IMR-90 (cell line): ENCODE measurements at regions not wholly inside any gene's neighbourhood (a gene's known extent, or its start where the extent isn't known, plus 50 kb on each side); places are given as distances from the start of the nearest gene placed in this dataset.

ENCODE experiments used
- ATAC-seq: fragments of 200-7000 bp; cut with Tn5 transposase; 2 replicates; pipeline ENCODE4 v1.9.1; 2020; ENCODE audit warnings: low read depth, mild to moderate bottlenecking, moderate library complexity
- BruUV-seq: library from RNA; stranded (reverse); fragments of 400-500 nt; replicated peaks from 2 replicates; lab custom pipeline; 2021; lab: Mats Ljungman, UMichigan
- CTCF ChIA-PET: fragments of 300-600 bp; formaldehyde crosslinking; extraction: SDS; loops from one replicate; lab custom pipeline; 2021; ENCODE audit warnings: antibody characterized with exemption; lab: Yijun Ruan, JAX
- POLR2A ChIA-PET: fragments of 300-600 bp; sonication (Branson Sonifier 250); formaldehyde crosslinking; loops from one replicate; lab custom pipeline; 2022; ENCODE audit warnings: antibody characterized with exemption; ENCODE audit not compliant: unreplicated experiment; lab: Charles Lee
- DNase-seq: peaks from one replicate; pipeline ENCODE4 v3.0.0; 2013
- H2AFZ ChIP-seq: replicated peaks from 2 replicates; pipeline ENCODE3; 2013; ENCODE audit warnings: low read length, mild to moderate bottlenecking; ENCODE audit not compliant: poor library complexity
- H2AK5ac ChIP-seq: 2 replicates; pipeline ENCODE4 v1.6.1; 2013; ENCODE audit warnings: low read depth, low read length, inconsistent platforms
- H2AK9ac ChIP-seq: replicated peaks from 2 replicates; pipeline ENCODE3; 2013; ENCODE audit warnings: mild to moderate bottlenecking, low read depth, low read length, moderate library complexity; ENCODE audit not compliant: poor library complexity
- H2BK120ac ChIP-seq: 2 replicates; pipeline ENCODE4 v1.6.1; 2013; ENCODE audit warnings: low read depth, low read length, inconsistent platforms
- H2BK15ac ChIP-seq: 3 replicates; pipeline ENCODE4 v1.6.1; 2013; ENCODE audit warnings: low read depth, low read length, inconsistent platforms
- H2BK20ac ChIP-seq: 2 replicates; pipeline ENCODE4 v1.6.1; 2013; ENCODE audit warnings: low read depth, mild to moderate bottlenecking, inconsistent platforms, low read length, moderate library complexity
- H2BK5ac ChIP-seq: 2 replicates; pipeline ENCODE4 v1.6.1; 2013; ENCODE audit warnings: mild to moderate bottlenecking, low read depth, low read length, inconsistent platforms; ENCODE audit not compliant: poor library complexity, severe bottlenecking
- H3K14ac ChIP-seq: replicated peaks from 2 replicates; pipeline ENCODE4 v1.6.1; 2013; ENCODE audit warnings: low read depth, low read length, inconsistent platforms
- H3K18ac ChIP-seq: 2 replicates; pipeline ENCODE4 v1.6.1; 2013; ENCODE audit warnings: low read depth, low read length, control low read depth
- H3K23ac ChIP-seq: 2 replicates; pipeline ENCODE4 v1.6.1; 2013; ENCODE audit warnings: low read depth, low read length, inconsistent platforms
- H3K27ac ChIP-seq: 2 replicates; pipeline ENCODE4 v1.5.1; 2013; ENCODE audit warnings: mild to moderate bottlenecking, control low read depth, low read length; ENCODE audit not compliant: insufficient read depth
- H3K27me3 ChIP-seq: 2 replicates; pipeline ENCODE4 v1.6.1; 2013; ENCODE audit warnings: low read length; ENCODE audit not compliant: control insufficient read depth, insufficient read depth
- H3K36me3 ChIP-seq: 2 replicates; pipeline ENCODE4 v1.6.1; 2013; ENCODE audit warnings: low read length, mixed read lengths; ENCODE audit not compliant: control insufficient read depth, insufficient read depth
- H3K4ac ChIP-seq: 2 replicates; pipeline ENCODE4 v1.6.1; 2013; ENCODE audit warnings: low read depth, low read length, inconsistent platforms
- H3K4me1 ChIP-seq: 2 replicates; pipeline ENCODE4 v1.6.1; 2013; ENCODE audit warnings: low read length, mixed read lengths; ENCODE audit not compliant: control insufficient read depth, insufficient read depth
- H3K4me2 ChIP-seq: 2 replicates; pipeline ENCODE4 v1.6.1; 2013; ENCODE audit warnings: low read depth, mild to moderate bottlenecking, control low read depth, low read length, moderate library complexity
- H3K4me3 ChIP-seq: 2 replicates; pipeline ENCODE4 v1.5.1; 2013; ENCODE audit warnings: low read depth, mild to moderate bottlenecking, control low read depth, low read length, moderate library complexity; ENCODE audit not compliant: insufficient read depth
- H3K56ac ChIP-seq: 2 replicates; pipeline ENCODE4 v1.6.1; 2013; ENCODE audit warnings: low read length, inconsistent platforms; ENCODE audit not compliant: insufficient read depth; ENCODE audit errors: extremely low read depth
- H3K79me1 ChIP-seq, 2 experiments: 2 replicates each; pipeline ENCODE4 v1.6.1; 2013; ENCODE audit warnings: low read length in 2 of 2, inconsistent platforms in 1 of 2, low read depth in 1 of 2
- H3K9ac ChIP-seq: 2 replicates; pipeline ENCODE4 v1.6.1; 2013; ENCODE audit warnings: low read depth, low read length, control low read depth
- H3K9me1 ChIP-seq: 2 replicates; pipeline ENCODE4 v1.6.1; 2013; ENCODE audit warnings: low read length, inconsistent platforms; ENCODE audit not compliant: insufficient read depth
- H3K9me3 ChIP-seq: 2 replicates; pipeline ENCODE4 v1.6.1; 2013; ENCODE audit warnings: low read length; ENCODE audit not compliant: control insufficient read depth, insufficient read depth
- H4K20me1 ChIP-seq: 2 replicates; pipeline ENCODE4 v1.6.1; 2013; ENCODE audit warnings: low read length, inconsistent platforms; ENCODE audit not compliant: insufficient read depth
- H4K5ac ChIP-seq: 2 replicates; pipeline ENCODE4 v1.6.1; 2013; ENCODE audit warnings: mild to moderate bottlenecking, low read depth, low read length, control low read depth
- H4K8ac ChIP-seq, 2 experiments: 2 replicates each; pipeline ENCODE4 v1.6.1; 2013; ENCODE audit warnings: low read depth in 2 of 2, low read length in 2 of 2, control low read depth in 1 of 2, inconsistent platforms in 1 of 2
- H4K91ac ChIP-seq: 2 replicates; pipeline ENCODE4 v1.6.1; 2013; ENCODE audit warnings: low read depth, low read length, inconsistent platforms; ENCODE audit not compliant: insufficient read depth
- BHLHE40 ChIP-seq: fragments of 150-350 bp; IDR thresholded peaks from 2 replicates; pipeline ENCODE4 v1.6.1; 2016; ENCODE audit warnings: mild to moderate bottlenecking, low read depth, low read length
- CHD1 ChIP-seq: IDR thresholded peaks from 2 replicates; pipeline ENCODE4 v1.6.1; 2012; ENCODE audit warnings: low read depth, low read length, improper control_type of control experiment
- FOS ChIP-seq: fragments of 150-350 bp; IDR thresholded peaks from 2 replicates; pipeline ENCODE4 v1.6.1; 2016; ENCODE audit warnings: low read depth, low read length
- NFE2L2 ChIP-seq: fragments of 150-350 bp; IDR thresholded peaks from 2 replicates; pipeline ENCODE4 v1.6.1; 2016; ENCODE audit warnings: low read depth, mild to moderate bottlenecking, low read length
- POLR2A ChIP-seq: IDR thresholded peaks from 2 replicates; pipeline ENCODE4 v1.6.1; 2012; ENCODE audit warnings: mild to moderate bottlenecking, low read depth, low read length
- RAD21 ChIP-seq: IDR thresholded peaks from 2 replicates; pipeline ENCODE4 v1.6.1; 2012; ENCODE audit warnings: low read length, improper control_type of control experiment
- SMC3 ChIP-seq: fragments of 150-350 bp; IDR thresholded peaks from 2 replicates; pipeline ENCODE4 v1.6.1; 2016; ENCODE audit warnings: low read depth, mild to moderate bottlenecking, antibody characterized with exemption, low read length, moderate library complexity
- WGBS, 2 experiments: methylation state at CpG; one replicate each; pipeline versions ENCODE4 v1.1.5 to v1.1.7; 2013; ENCODE audit warnings: missing lambda C conversion rate in 2 of 2; ENCODE audit not compliant: insufficient read length in 1 of 2; ENCODE audit errors: extremely low coverage in 2 of 2; 5-methylcytosine and 5-hydroxymethylcytosine counted together
- dilution Hi-C: fragments of 300-500 bp; cut with HindIII; formaldehyde crosslinking; loops from one replicate; pipeline ENCODE4 v1.14.3; 2018; ENCODE audit warnings: low sequenced_read_pairs; ENCODE audit not compliant: unreplicated experiment
- in situ Hi-C: fragments of 300-500 bp; cut with MboI; formaldehyde crosslinking; loops from 3 replicates; pipeline ENCODE4 v1.14.3; 2019; ENCODE audit warnings: low sequenced_read_pairs, inconsistent platforms, mixed read lengths
- intact Hi-C: fragments of 100-400 bp; cut with micrococcal nuclease; formaldehyde crosslinking; loops from 2 replicates; pipeline ENCODE4 v1.10.0; 2022
- TF ChIP-seq, protein P1 (sequence below): conservative IDR thresholded peaks from 2 replicates; pipeline ENCODE4 v1.5.1; 2012; ENCODE audit warnings: mild to moderate bottlenecking, low read depth, low read length, improper control_type of control experiment
- TF ChIP-seq, protein P2 (sequence below): fragments of 150-350 bp; IDR thresholded peaks from 2 replicates; pipeline ENCODE4 v1.6.1; 2017; ENCODE audit warnings: mild to moderate bottlenecking, antibody characterized with exemption, low read length, low read depth
- TF ChIP-seq, protein P3 (sequence below): fragments of 150-350 bp; IDR thresholded peaks from 2 replicates; pipeline ENCODE4 v1.6.1; 2016; ENCODE audit warnings: low read depth, mild to moderate bottlenecking, low read length, moderate library complexity, borderline replicate concordance

DNA sequence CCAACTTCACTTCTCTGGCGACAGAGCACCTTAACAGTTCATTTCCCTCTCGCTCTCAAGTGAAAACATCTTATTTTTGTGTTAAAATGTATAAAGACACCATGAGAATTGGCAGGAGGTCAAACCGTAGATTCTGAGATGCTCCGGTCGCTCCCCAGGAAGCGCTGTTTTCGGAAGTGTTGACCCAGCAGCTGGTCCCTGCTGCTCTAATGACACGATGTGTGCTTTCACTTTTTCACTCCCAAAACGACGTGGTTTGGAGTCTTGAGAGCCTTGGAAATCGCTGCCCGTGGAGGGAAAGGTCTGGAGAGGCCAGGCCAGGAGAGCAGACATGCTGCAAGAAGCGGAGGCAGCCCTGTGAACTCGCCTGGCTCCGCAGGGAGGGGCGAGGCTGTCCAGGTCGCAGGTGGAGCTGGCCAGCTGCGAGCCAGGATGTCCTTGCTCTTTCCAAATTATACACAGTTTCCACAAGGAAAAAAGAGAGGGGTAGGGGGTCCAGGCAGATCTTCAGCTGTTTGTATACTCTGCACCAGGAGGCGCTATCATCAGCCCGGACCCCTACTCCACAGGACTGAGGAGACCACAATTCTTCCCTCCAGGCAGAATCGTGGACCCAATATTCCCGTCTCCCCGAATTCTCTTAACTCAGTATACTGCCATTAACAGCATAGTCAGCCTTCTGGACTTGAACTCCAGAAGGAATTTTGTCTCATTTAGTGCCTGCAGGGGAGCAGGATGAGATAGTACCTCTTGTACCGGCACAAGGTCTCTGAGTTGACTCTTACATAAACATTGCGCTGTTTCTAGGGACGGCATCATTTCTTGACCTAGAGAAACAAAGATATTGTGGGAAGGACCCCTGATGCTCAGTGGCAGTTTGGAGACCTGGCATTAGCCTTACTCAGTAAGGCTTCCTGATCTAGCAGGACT is 248.6 kb upstream of the ANKRD55 start:
- Histone ChIP-seq H3K56ac (peak overlapping the region; percentile 49), H4K91ac (peak overlapping the region; percentile 96), H2AK5ac (peak overlapping the region; percentile 68; the same call in 1 of the 2 replicates), H4K20me1 (no peaks in the 10 kb centered on the region), H4K5ac (peak overlapping the region; percentile 82), H3K18ac (peak overlapping the region; percentile 48), H2AK9ac (peak overlapping the region; percentile 89), H3K14ac (peak overlapping the region; percentile 92), H3K27me3 (no peaks in the 10 kb centered on the region), H3K4me2 (peak overlapping the region; percentile 77), H3K23ac (peak overlapping the region; percentile 93), H3K27ac (peak overlapping the region; percentile 58), H2BK120ac (peak overlapping the region; percentile 97), H3K9ac (peak overlapping the region; percentile 66), H3K9me3 (no peaks in the 10 kb centered on the region), H3K4me3 (peak overlapping the region; percentile 37), H3K4me1 (peaks cover 21% of the 10 kb centered on the region), H3K79me1 (peaks cover 0 to 4% of the 10 kb centered on the region in 2 experiments; a peak in 1 of 4 replicates), H4K8ac (peak overlapping the region; percentile 65 to 86), H2BK20ac (peak overlapping the region; percentile 94), H2AFZ (peak overlapping the region; percentile 88), H3K36me3 (no peaks in the 10 kb centered on the region), H3K9me1 (peaks cover 17% of the 10 kb centered on the region), H3K4ac (peak overlapping the region; percentile 97), H2BK5ac (peak overlapping the region; percentile 65), H2BK15ac (peak overlapping the region; percentile 81; the same call in 2 of the 3 replicates)
- dilution Hi-C loops (no loop called here), intact Hi-C loops (loop anchor here (2.0 to 5.0 kb wide), 3 partner anchors 211 to 356 kb away; no protein-coding TSS in a partner anchor), in situ Hi-C loops (no loop called here)
- WGBS, 2 experiments: 0% methylated on average over 5 of the region's 26 CpGs; no CpG with 5 or more reads in 1 of the 2 experiments
- CTCF ChIA-PET: interaction anchor here (1.6 kb wide), 1 partner anchor 337 kb away, joined by 4 read pairs; no protein-coding TSS in a partner anchor
- BruUV-seq: no TSS peak
- ATAC-seq (peak; percentile 31), DNase-seq (peak; percentile 54)
- POLR2A ChIA-PET: interaction anchor here (0.6 kb wide), 1 partner anchor 210 kb away, joined by 3 read pairs; no protein-coding TSS in a partner anchor
- no peak for TF ChIP-seq SMC3
- no peak for TF ChIP-seq FOS
- TF ChIP-seq, protein P1, sequence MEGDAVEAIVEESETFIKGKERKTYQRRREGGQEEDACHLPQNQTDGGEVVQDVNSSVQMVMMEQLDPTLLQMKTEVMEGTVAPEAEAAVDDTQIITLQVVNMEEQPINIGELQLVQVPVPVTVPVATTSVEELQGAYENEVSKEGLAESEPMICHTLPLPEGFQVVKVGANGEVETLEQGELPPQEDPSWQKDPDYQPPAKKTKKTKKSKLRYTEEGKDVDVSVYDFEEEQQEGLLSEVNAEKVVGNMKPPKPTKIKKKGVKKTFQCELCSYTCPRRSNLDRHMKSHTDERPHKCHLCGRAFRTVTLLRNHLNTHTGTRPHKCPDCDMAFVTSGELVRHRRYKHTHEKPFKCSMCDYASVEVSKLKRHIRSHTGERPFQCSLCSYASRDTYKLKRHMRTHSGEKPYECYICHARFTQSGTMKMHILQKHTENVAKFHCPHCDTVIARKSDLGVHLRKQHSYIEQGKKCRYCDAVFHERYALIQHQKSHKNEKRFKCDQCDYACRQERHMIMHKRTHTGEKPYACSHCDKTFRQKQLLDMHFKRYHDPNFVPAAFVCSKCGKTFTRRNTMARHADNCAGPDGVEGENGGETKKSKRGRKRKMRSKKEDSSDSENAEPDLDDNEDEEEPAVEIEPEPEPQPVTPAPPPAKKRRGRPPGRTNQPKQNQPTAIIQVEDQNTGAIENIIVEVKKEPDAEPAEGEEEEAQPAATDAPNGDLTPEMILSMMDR: peak; percentile 27; the same call in 1 of the 2 replicates
- TF ChIP-seq CHD1: no peak
- TF ChIP-seq RAD21: peak; percentile 12; the same call in 1 of the 2 replicates
- TF ChIP-seq, protein P2, sequence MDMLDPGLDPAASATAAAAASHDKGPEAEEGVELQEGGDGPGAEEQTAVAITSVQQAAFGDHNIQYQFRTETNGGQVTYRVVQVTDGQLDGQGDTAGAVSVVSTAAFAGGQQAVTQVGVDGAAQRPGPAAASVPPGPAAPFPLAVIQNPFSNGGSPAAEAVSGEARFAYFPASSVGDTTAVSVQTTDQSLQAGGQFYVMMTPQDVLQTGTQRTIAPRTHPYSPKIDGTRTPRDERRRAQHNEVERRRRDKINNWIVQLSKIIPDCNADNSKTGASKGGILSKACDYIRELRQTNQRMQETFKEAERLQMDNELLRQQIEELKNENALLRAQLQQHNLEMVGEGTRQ: no peak
- TF ChIP-seq, protein P3, sequence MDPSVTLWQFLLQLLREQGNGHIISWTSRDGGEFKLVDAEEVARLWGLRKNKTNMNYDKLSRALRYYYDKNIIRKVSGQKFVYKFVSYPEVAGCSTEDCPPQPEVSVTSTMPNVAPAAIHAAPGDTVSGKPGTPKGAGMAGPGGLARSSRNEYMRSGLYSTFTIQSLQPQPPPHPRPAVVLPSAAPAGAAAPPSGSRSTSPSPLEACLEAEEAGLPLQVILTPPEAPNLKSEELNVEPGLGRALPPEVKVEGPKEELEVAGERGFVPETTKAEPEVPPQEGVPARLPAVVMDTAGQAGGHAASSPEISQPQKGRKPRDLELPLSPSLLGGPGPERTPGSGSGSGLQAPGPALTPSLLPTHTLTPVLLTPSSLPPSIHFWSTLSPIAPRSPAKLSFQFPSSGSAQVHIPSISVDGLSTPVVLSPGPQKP: no peak
- 0 out of 2 replicates have a peak, but pooled peaks have one; percentile 42 for TF ChIP-seq POLR2A
- TF ChIP-seq NFE2L2: no peak
- TF ChIP-seq BHLHE40: no peak
